Small intestine (tissue), 7 donors: ENCODE measurements at regions not wholly inside any gene's neighbourhood (a gene's known extent, or its start where the extent isn't known, plus 50 kb on each side); places are given as distances from the start of the nearest gene placed in this dataset.

Experiments used
- DNase-seq, 2 donors: peaks; one replicate each; pipeline versions ENCODE4 v3.0.0 to v3.0.0-alpha.2; 2013
- FAIRE-seq: peaks from 2 replicates; lab custom pipeline; 2012; peaks lifted over from hg19 to GRCh38; lab: Jason Lieb, UNC
- H3K27ac ChIP-seq, 3 donors: one replicate each; pipeline ENCODE4 v1.5.1; 2013; ENCODE audit warnings: low read length in 2 of 3, mild to moderate bottlenecking in 2 of 3, control low read depth in 1 of 3, inconsistent platforms in 1 of 3, low read depth in 1 of 3, moderate library complexity in 1 of 3
- H3K27me3 ChIP-seq, 3 donors: one replicate each; pipeline ENCODE4 v1.6.1; 2013; ENCODE audit warnings: low read length in 3 of 3, inconsistent platforms in 1 of 3; ENCODE audit not compliant: control insufficient read depth in 3 of 3, insufficient read depth in 3 of 3
- H3K36me3 ChIP-seq, 3 donors: one replicate each; pipeline ENCODE4 v1.6.1; 2013; ENCODE audit warnings: low read length in 3 of 3, inconsistent platforms in 1 of 3, low read depth in 1 of 3, mild to moderate bottlenecking in 1 of 3, moderate library complexity in 1 of 3; ENCODE audit not compliant: control insufficient read depth in 3 of 3, insufficient read depth in 2 of 3
- H3K4me1 ChIP-seq, 3 donors: one replicate each; pipeline ENCODE4 v1.6.1; 2013; ENCODE audit warnings: low read length in 2 of 3, inconsistent platforms in 1 of 3, low read depth in 1 of 3, mild to moderate bottlenecking in 1 of 3, moderate library complexity in 1 of 3; ENCODE audit not compliant: control insufficient read depth in 3 of 3, insufficient read depth in 2 of 3
- H3K4me3 ChIP-seq, 3 donors: one replicate each; pipeline ENCODE4 v1.5.1; 2013; ENCODE audit warnings: low read length in 3 of 3, control low read depth in 1 of 3, inconsistent platforms in 1 of 3, low read depth in 1 of 3, mild to moderate bottlenecking in 1 of 3, moderate library complexity in 1 of 3
- H3K9me3 ChIP-seq, 2 donors: one replicate each; pipeline ENCODE4 v1.6.1; 2013; ENCODE audit warnings: low read depth in 1 of 2, low read length in 1 of 2; ENCODE audit not compliant: control insufficient read depth in 2 of 2, insufficient read depth in 1 of 2
- WGBS, 3 donors: extraction: QIAGEN DNeasy Blood & Tissue Kit; methylation state at CpG; one replicate each; pipeline ENCODE4 v1.1.7; 2013; 5-methylcytosine and 5-hydroxymethylcytosine counted together
- donor health status: healthy with polysubstance abuse.
- donor health status: control.
- donor health status: control.
- donor health status: Bipolar disorder and iron deficiency.
- donor health status: healthy.

DNA sequence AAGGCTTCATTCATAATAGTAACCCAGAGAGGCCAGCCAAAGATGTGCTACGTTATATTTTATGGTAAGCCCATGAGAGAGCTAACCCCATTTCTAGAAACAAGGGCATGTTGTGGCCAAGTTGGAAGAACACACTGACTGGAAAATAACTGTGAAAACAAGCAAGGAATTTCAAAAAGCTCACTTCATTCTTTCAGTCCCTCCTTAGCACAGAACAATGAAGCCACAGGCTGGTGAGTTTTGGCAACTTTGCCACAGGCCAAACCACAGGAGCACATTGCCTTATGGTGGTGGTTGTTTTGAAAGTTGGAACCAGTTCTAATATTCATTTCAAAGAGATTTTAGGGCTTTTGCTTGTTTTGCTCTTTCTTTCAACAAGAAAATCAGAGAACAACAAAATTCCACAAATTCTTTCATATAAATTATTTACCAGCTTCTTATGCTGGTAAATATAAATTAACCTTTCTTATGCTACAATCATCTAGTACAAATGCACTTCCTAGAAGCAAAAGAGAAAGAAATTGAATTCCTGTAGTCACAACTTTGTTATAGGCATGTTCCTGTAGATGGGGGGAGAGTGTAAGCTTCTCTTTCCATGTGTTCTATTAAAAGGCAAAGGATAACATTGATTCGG, 225.4 kb upstream of the RFX3 start:
- 62 to 77% (median 74%) methylated on average over 2 of the region's 2 CpGs for WGBS, 3 donors
- Histone ChIP-seq H3K27me3 (no peaks in the 10 kb centered on the region), H3K4me1 (no peaks in the 10 kb centered on the region), H3K27ac (no peak overlapping the region), H3K36me3 (no peaks in the 10 kb centered on the region), H3K4me3 (no peak overlapping the region), H3K9me3 (no peaks in the 10 kb centered on the region)
- FAIRE-seq (no peak), DNase-seq (no peak)

DNA sequence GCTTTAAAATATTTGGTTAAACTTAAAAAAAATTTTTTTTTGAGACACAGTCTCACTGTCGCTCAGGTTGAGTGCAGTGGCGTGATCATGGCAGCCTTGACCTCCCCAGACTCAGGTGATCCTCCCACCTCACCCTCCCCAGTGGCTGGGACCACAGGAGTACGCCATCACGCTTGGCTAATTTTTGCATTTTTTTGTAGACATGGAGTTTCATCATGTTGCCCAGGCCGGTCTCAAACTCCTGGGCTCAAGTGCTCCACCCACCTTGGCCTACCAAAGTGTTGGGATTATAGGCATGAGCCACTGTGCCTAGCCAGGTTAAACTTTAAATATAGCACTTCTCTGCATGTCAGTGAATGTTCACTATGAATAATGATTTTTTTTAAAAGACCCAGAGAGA, 224.5 kb upstream of the RFX3 start:
- Histone ChIP-seq H3K27me3 (no peaks in the 10 kb centered on the region), H3K36me3 (no peaks in the 10 kb centered on the region), H3K4me3 (no peak overlapping the region), H3K27ac (no peak overlapping the region), H3K4me1 (no peaks in the 10 kb centered on the region), H3K9me3 (no peaks in the 10 kb centered on the region)
- 78 to 79% (median 78%) methylated on average over 5 of the region's 5 CpGs for WGBS, 3 donors
- no peak for DNase-seq
- no peak for FAIRE-seq

DNA sequence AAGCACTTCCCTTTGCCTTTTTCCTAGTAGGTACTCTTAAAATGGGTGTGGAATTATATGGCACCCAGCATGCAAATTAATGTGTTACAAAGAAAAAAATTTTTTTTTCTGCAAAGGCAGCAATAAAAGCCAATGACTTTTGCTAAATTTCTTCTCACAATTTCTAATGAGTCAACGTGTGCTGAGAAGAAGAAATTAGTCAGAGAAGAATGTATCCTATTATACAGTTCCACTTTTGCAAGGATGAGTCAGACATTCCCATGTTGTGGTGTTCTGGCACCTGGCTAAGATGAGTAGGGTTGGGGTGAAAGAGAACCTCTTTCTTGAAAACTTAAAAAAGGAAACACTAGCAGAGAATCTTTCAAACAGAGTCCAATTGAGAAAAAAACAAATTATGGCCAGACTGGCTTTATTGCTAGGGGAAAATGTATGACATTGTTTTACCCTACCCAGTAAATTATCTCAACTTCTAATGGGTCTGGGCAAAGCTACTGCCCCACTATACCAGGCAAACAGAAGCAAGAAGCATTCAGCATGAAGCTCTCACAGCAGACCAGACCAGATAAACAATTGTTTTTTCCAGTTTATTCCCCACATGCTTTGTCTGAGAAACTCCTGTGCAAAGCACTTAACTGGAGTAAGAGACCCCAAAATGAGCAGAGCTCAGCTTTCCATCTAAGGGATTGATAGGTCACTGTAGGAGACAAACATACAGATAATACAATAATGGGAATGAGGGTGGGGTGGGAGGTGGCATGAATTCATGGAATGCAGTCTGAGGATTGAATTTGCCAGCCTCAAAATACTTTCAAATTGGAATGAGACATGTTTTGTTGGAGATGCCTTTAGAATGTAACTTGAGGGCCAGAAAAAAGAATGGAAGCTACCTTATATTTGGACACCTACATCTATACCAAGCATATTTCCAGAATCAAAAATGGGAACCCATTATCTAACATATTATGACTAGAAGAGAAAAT, 220.8 kb upstream of the RFX3 start:
- H3K4me1 ChIP-seq = no peaks in the 10 kb centered on the region
- H3K27me3 ChIP-seq = no peaks in the 10 kb centered on the region
- H3K36me3 ChIP-seq = no peaks in the 10 kb centered on the region
- no peak for FAIRE-seq
- WGBS, 3 donors = 3 to 32% (median 3%) methylated on average over 1 of the region's 1 CpG
- H3K27ac ChIP-seq = no peak overlapping the region
- no peaks in the 10 kb centered on the region for H3K9me3 ChIP-seq
- H3K4me3 ChIP-seq = no peak overlapping the region
- DNase-seq = no peak

DNA sequence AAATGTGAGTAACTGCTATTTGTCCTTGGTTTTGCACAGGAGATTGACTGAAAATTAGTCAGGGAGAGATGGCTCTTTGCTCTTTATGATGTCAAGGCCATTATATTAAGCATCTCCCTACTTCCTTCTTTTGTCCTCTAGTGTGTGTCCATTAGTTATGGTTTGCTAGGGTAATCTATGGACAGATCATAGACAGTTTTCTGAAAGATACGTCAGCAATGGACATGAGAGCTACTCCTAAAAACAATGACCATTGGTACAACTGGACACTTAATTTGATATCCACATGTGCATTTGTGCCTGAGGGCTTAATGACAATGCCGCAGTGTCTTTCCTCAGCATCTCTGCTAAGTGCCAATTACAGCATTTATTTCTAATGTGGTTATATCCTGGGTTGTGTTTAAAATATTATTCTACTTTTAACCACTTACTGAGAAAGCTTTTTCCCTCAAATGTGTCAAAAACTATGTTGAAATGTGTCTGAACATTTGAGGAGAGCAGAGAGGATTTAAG, 218.2 kb upstream of the RFX3 start:
- Histone ChIP-seq H3K4me3 (no peak overlapping the region), H3K27me3 (no peaks in the 10 kb centered on the region), H3K4me1 (peaks cover 0 to 2% (median 0%) of the 10 kb centered on the region in 3 donors), H3K9me3 (no peaks in the 10 kb centered on the region), H3K27ac (no peak overlapping the region), H3K36me3 (no peaks in the 10 kb centered on the region)
- 95 to 96% (median 96%) methylated on average over 2 of the region's 2 CpGs for WGBS, 3 donors
- no peak for DNase-seq
- FAIRE-seq = no peak

DNA sequence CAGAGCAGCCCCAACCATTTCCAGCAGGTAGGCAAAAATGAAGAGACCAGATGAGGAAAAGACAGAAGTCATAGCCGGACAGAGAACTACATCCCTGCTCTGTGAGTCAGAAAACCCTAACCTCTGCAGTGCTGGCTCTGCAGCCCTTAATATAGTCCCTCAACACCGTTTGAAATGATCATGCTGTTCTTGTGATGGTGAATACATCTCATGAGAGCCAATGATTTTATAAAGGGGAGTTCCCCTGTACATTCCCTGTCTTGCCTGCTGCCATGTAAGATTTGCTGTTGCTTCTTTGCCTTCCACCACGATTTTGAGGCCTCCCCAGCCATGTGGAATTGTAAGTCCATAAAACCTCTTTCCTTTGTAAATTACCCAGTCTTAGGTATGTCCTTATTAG, 216.8 kb upstream of the RFX3 start:
- Histone ChIP-seq H3K27me3 (no peaks in the 10 kb centered on the region), H3K4me1 (peaks cover 0 to 2% (median 0%) of the 10 kb centered on the region in 3 donors), H3K9me3 (no peaks in the 10 kb centered on the region), H3K27ac (no peak overlapping the region), H3K4me3 (no peak overlapping the region), H3K36me3 (no peaks in the 10 kb centered on the region)
- FAIRE-seq (no peak), DNase-seq (no peak)
- WGBS, 3 donors = 74 to 79% (median 74%) methylated on average over 3 of the region's 3 CpGs

DNA sequence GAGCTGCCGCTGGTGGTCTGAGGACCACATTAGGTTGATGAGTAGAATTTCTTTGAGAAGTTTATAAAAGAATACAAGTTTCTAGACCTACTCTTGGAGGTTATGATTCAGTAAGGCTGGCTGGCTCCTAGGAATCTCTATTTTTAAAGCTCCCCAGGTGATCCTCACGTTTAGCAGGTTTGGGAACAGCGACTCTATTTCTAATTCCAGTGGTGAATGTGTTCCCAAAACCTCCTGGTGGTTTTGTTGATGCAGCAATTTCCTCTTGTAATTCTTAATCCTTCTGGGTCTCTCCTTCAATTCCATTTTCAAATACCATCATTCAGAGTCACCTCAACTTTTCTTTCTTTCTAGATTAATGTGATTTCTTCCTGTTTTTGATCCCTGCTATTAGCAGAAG, 215.9 kb upstream of the RFX3 start:
- no peak overlapping the region for H3K4me3 ChIP-seq
- DNase-seq (no peak), FAIRE-seq (no peak)
- H3K27me3 ChIP-seq = no peaks in the 10 kb centered on the region
- 78 to 93% (median 89%) methylated on average over 3 of the region's 3 CpGs for WGBS, 3 donors
- no peaks in the 10 kb centered on the region for H3K36me3 ChIP-seq
- H3K4me1 ChIP-seq = peaks cover 0 to 2% (median 0%) of the 10 kb centered on the region in 3 donors
- H3K27ac ChIP-seq = no peak overlapping the region
- H3K9me3 ChIP-seq = no peaks in the 10 kb centered on the region

DNA sequence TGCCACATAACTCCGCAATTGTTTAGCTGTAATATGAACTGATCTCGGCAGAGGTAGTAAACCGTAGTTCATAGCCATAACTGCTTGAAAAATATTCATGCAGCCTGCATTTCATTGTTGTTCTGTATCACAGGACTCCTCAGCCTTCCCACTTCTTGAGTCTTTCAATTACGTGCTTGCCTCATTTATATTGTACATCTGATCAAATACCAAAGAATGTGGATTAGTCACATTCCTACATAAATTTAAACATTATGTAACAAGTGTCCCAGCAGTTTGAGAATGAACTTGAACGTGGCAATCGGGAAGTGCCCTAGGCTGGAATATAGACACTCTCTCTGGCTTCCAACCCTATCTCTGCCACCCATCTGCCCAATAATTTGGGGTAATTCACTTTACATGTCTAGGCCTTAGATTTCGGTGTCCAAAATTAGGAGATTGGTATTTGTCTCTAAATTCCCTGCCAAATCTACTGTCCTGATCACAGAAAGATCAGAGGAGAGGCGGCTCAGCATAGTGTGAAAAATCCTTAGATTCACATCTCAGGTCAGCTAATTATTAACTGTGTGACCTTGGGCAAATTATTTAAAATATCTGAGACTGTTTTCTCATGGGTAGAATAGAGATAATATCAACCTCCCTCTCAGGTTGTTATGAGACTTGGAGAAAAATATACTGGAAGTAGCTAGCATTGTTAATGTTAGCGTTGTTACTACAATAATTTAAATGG, 215.1 kb upstream of the RFX3 start:
- Histone ChIP-seq H3K36me3 (no peaks in the 10 kb centered on the region), H3K4me3 (no peak overlapping the region), H3K4me1 (peaks cover 0 to 2% (median 0%) of the 10 kb centered on the region in 3 donors), H3K27ac (no peak overlapping the region), H3K27me3 (no peaks in the 10 kb centered on the region), H3K9me3 (no peaks in the 10 kb centered on the region)
- DNase-seq (no peak), FAIRE-seq (no peak)
- 89 to 94% (median 93%) methylated on average over 9 of the region's 9 CpGs for WGBS, 3 donors

DNA sequence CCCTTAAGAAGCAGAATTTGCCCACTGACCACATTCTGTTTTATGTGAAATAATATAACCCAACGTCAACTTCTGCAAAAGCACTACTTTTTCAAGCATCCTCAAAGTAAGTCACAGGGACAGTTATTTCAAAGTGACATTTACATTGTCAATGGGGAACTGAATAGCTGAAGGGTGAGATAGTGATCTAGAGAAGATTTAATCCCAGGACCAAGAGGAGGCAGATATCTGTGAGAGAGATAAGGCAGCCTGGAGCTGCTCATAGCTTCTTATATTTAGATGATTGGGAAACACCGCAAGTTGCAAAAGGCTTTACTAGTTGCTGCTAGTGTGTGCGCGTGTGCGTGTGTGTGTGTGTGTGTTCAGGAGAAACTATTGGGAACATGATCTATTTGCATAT, 210.4 kb upstream of the RFX3 start:
- no peak overlapping the region for H3K4me3 ChIP-seq
- DNase-seq (no peak), FAIRE-seq (no peak)
- H3K4me1 ChIP-seq = peaks cover 0 to 2% (median 0%) of the 10 kb centered on the region in 3 donors
- H3K27me3 ChIP-seq = no peaks in the 10 kb centered on the region
- no peaks in the 10 kb centered on the region for H3K9me3 ChIP-seq
- WGBS, 3 donors = 66 to 74% (median 74%) methylated on average over 5 of the region's 5 CpGs
- H3K36me3 ChIP-seq = no peaks in the 10 kb centered on the region
- no peak overlapping the region for H3K27ac ChIP-seq
